MM.1S (cell line): ENCODE measurements at regions not wholly inside any gene's neighbourhood (a gene's known extent, or its start where the extent isn't known, plus 50 kb on each side); places are given as distances from the start of the nearest gene placed in this dataset.

Experiments
- EZH2 ChIP-seq: fragments of 300-600 bp; sonication (generic); optimal IDR thresholded peaks from 2 replicates; pipeline ENCODE3; 2017; ENCODE audit warnings: low read depth, mild to moderate bottlenecking, antibody characterized with exemption, low read length, mixed read lengths
- TF ChIP-seq, protein P1 (sequence below): fragments of 300-600 bp; sonication (generic); IDR thresholded peaks from 2 replicates; pipeline ENCODE4 v1.5.1; 2016; ENCODE audit warnings: antibody characterized with exemption, low read length, mixed read lengths

DNA sequence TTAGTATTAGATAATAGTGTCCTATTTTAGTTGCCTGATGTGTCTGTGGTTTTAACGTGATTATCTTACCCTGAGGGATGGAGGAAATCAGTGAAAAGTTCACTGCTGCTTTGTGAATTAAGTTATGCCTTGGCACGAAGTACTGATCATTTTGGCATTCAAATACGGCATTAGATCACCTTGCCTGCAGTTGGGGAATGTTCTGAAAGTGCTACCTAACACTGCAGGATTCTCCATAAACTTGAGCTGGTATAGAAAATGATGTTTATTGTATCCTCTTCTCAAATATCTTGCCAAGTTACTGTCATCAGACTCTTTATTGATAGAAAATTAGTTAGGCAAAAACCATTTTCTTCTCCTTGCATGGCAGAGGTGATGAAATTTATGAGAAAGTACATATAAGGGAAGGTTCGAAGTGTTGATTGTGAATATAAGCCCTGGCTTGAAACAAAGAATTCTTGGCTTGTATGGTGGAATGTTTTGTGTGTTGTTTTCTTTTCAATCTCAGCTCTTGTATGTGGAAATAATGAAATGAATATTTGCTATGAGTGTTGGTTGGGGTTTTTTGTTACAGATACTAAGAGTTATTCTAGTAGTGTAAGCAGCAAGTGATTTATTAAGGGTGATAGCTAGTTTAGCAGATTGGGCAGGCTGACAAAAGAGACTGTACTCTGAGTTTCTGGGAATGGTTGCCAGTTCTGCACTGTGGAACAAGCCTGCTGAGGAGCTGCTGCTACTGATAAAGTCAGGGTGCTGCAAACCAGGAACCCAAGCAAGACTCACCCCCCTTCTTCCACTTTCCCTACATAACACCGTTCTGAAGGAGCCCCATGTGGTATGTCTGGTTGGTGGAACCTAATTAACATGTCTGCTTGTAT is 448.3 kb downstream of the PCNX1 start:
- TF ChIP-seq, protein P1, sequence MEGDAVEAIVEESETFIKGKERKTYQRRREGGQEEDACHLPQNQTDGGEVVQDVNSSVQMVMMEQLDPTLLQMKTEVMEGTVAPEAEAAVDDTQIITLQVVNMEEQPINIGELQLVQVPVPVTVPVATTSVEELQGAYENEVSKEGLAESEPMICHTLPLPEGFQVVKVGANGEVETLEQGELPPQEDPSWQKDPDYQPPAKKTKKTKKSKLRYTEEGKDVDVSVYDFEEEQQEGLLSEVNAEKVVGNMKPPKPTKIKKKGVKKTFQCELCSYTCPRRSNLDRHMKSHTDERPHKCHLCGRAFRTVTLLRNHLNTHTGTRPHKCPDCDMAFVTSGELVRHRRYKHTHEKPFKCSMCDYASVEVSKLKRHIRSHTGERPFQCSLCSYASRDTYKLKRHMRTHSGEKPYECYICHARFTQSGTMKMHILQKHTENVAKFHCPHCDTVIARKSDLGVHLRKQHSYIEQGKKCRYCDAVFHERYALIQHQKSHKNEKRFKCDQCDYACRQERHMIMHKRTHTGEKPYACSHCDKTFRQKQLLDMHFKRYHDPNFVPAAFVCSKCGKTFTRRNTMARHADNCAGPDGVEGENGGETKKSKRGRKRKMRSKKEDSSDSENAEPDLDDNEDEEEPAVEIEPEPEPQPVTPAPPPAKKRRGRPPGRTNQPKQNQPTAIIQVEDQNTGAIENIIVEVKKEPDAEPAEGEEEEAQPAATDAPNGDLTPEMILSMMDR, result no peak
- no peak for TF ChIP-seq EZH2
